GM23338 (cell line): ENCODE measurements at regions not wholly inside any gene's neighbourhood (a gene's known extent, or its start where the extent isn't known, plus 50 kb on each side); places are given as distances from the start of the nearest gene placed in this dataset.
A peak's percentile ranks its signal among the peaks of the same experiment; 100 is the strongest.
"Not testable (repeated sequence)": the region's sequence is repeated elsewhere in the genome, so short reads cannot be mapped to it uniquely, and the experiment has no call there.

Experiments used
- ATAC-seq: fragments of 200-7000 bp; cut with Tn5 transposase; 3 replicates; pipeline ENCODE4 v1.9.1; 2020
- DNase-seq: peaks from one replicate; pipeline ENCODE4 v3.0.0-alpha.2; 2015; ENCODE audit warnings: low spot score
- H2AFZ ChIP-seq: fragments of 200-600 bp; sonication (generic); 2 replicates; pipeline ENCODE4 v1.8.0; 2016; ENCODE audit warnings: antibody characterized with exemption, mild to moderate bottlenecking, moderate library complexity
- H3F3A ChIP-seq: fragments of 200-600 bp; sonication (generic); replicated peaks from 2 replicates; pipeline ENCODE4 v1.8.0; 2017; ENCODE audit warnings: antibody characterized with exemption, mixed run types, low read depth
- H3K27ac ChIP-seq: fragments of 200-600 bp; sonication (generic); 2 replicates; pipeline ENCODE4 v1.6.1; 2016; ENCODE audit warnings: low read depth
- H3K27me3 ChIP-seq: fragments of 200-600 bp; sonication (generic); 2 replicates; pipeline ENCODE4 v1.8.0; 2016; ENCODE audit warnings: mild to moderate bottlenecking, mixed run types, moderate library complexity; ENCODE audit not compliant: insufficient read depth
- H3K36me3 ChIP-seq: fragments of 200-600 bp; sonication (generic); 2 replicates; pipeline ENCODE4 v1.8.0; 2016; ENCODE audit warnings: mild to moderate bottlenecking; ENCODE audit not compliant: insufficient read depth
- H3K4me1 ChIP-seq: fragments of 200-600 bp; sonication (generic); 2 replicates; pipeline ENCODE4 v1.8.0; 2016; ENCODE audit warnings: mild to moderate bottlenecking, moderate library complexity; ENCODE audit not compliant: insufficient read depth
- H3K4me2 ChIP-seq: fragments of 200-600 bp; sonication (generic); 2 replicates; pipeline ENCODE4 v1.7.1; 2017; ENCODE audit warnings: mixed run types
- H3K4me3 ChIP-seq: fragments of 200-600 bp; sonication (generic); 2 replicates; pipeline ENCODE4 v1.6.1; 2016; ENCODE audit warnings: mixed run types
- H3K79me2 ChIP-seq: fragments of 200-600 bp; sonication (generic); replicated peaks from 2 replicates; pipeline ENCODE4 v1.8.0; 2017; ENCODE audit warnings: mild to moderate bottlenecking; ENCODE audit not compliant: insufficient read depth
- H3K9me2 ChIP-seq: fragments of 200-600 bp; sonication (generic); 2 replicates; pipeline ENCODE4 v1.8.0; 2017; ENCODE audit not compliant: insufficient read depth
- H4K20me1 ChIP-seq: fragments of 200-600 bp; sonication (generic); replicated peaks from 2 replicates; pipeline ENCODE4 v1.8.0; 2017; ENCODE audit warnings: mild to moderate bottlenecking; ENCODE audit not compliant: insufficient read depth
- H3K27ac Mint-ChIP-seq: 2 replicates; pipeline ENCODE4 v1.8.0; 2020; ENCODE audit warnings: inconsistent platforms, mild to moderate bottlenecking, moderate library complexity, mixed read lengths
- H3K27me3 Mint-ChIP-seq: 3 replicates; pipeline ENCODE4 v1.8.0; 2022; ENCODE audit warnings: low read depth, mild to moderate bottlenecking, moderate library complexity, mixed read lengths, inconsistent platforms; ENCODE audit not compliant: insufficient read depth, poor library complexity
- H3K36me3 Mint-ChIP-seq: 3 replicates; pipeline ENCODE4 v1.8.0; 2021; ENCODE audit warnings: low read depth, mild to moderate bottlenecking, inconsistent platforms, moderate library complexity, mixed read lengths
- H3K4me1 Mint-ChIP-seq: 3 replicates; pipeline ENCODE4 v1.8.0; 2020; ENCODE audit warnings: mild to moderate bottlenecking, inconsistent platforms, mixed read lengths
- H3K4me3 Mint-ChIP-seq: 3 replicates; pipeline ENCODE4 v1.8.0; 2021; ENCODE audit warnings: moderate library complexity, mild to moderate bottlenecking, inconsistent platforms, mixed read lengths
- H3K9me3 Mint-ChIP-seq: 3 replicates; pipeline ENCODE4 v1.8.0; 2020; ENCODE audit warnings: moderate library complexity, mild to moderate bottlenecking, inconsistent platforms, mixed read lengths
- CTCF ChIP-seq, 2 experiments: fragments of 200-600 bp in 1 of 2; sonication (generic) in 1 of 2; conservative IDR thresholded peaks; 2 replicates each; pipeline versions ENCODE4 v1.5.1 to v1.6.1; 2016 to 2017; ENCODE audit warnings: antibody characterized with exemption in 2 of 2, low read depth in 2 of 2, mild to moderate bottlenecking in 2 of 2, moderate library complexity in 1 of 2
- JUNB ChIP-seq: IDR thresholded peaks from one replicate; pipeline ENCODE4 v1.6.1; 2016; ENCODE audit warnings: antibody characterized with exemption; ENCODE audit not compliant: unreplicated experiment
- REST ChIP-seq: IDR thresholded peaks from one replicate; pipeline ENCODE4 v1.6.1; 2018; ENCODE audit warnings: antibody characterized with exemption; ENCODE audit not compliant: unreplicated experiment
- ZNF114 ChIP-seq: fragments of 250-450 bp; sonication (Bioruptor Pico); IDR thresholded peaks from 2 replicates; pipeline ENCODE4 v1.5.0; 2020; ENCODE audit warnings: mild to moderate bottlenecking, moderate library complexity

- Histone ChIP-seq H3K4me3 (no peak overlapping the region), H4K20me1 (no peaks in the 10 kb centered on the region)
- no peak; the same call in 2 of the 3 replicates for ATAC-seq
Observed at GRCh38 chr5:44046619-44047364, 342.4 kb downstream of the FGF10 start.

GRCh38 chr5:44044549-44044948 lies 344.7 kb downstream of the FGF10 start:
- H3K27me3 Mint-ChIP-seq, H3K36me3 ChIP-seq, H3K27me3 ChIP-seq: not testable (repeated sequence)

More at GRCh38 chr5:44046619-44047364, 342.4 kb downstream of the FGF10 start:
- peaks cover 20% of the 10 kb centered on the region for H3K4me1 Mint-ChIP-seq
- Histone ChIP-seq H3F3A (no peaks in the 10 kb centered on the region), H3K27ac (no peak overlapping the region), H3K9me2 (peaks cover 8% of the 10 kb centered on the region; the same call in 1 of the 2 replicates), H3K36me3 (no peaks in the 10 kb centered on the region), H3K4me1 (peaks cover 13% of the 10 kb centered on the region), H3K4me2 (no peak overlapping the region), H3K27me3 (no peaks in the 10 kb centered on the region), H2AFZ (peak overlapping the region; percentile 78), H3K79me2 (no peaks in the 10 kb centered on the region)
- DNase-seq = peak; percentile 8
- peaks cover 5% of the 10 kb centered on the region; the same call in 1 of the 3 replicates for H3K36me3 Mint-ChIP-seq
- TF ChIP-seq ZNF114 (CRISPR knock-in tag) (no peak), REST (no peak), JUNB (no peak), CTCF (conservative IDR thresholded peaks at IDR 0.05; ENCODE audit: low read depth in 2 of 2) (no peak)
- no peak overlapping the region for H3K27ac Mint-ChIP-seq
- H3K27me3 Mint-ChIP-seq = peaks cover 1% of the 10 kb centered on the region
- H3K4me3 Mint-ChIP-seq = no peak overlapping the region
- H3K9me3 Mint-ChIP-seq = peaks cover 13% of the 10 kb centered on the region; the same call in 2 of the 3 replicates

More at GRCh38 chr5:44044549-44044948, 344.7 kb downstream of the FGF10 start:
- peaks cover 21% of the 10 kb centered on the region for H3K36me3 Mint-ChIP-seq
- H3K4me3 Mint-ChIP-seq, H3K9me2 ChIP-seq, H3K4me2 ChIP-seq, H3F3A ChIP-seq, H3K27ac Mint-ChIP-seq, DNase-seq, H3K79me2 ChIP-seq, H2AFZ ChIP-seq, ATAC-seq, H4K20me1 ChIP-seq, H3K4me3 ChIP-seq, H3K27ac ChIP-seq: not testable (repeated sequence)
- H3K9me3 Mint-ChIP-seq = peaks cover 33% of the 10 kb centered on the region
- H3K4me1 Mint-ChIP-seq = peaks cover 20% of the 10 kb centered on the region
- peaks cover 13% of the 10 kb centered on the region for H3K4me1 ChIP-seq
